Left ventricle myocardium inferior (tissue), 1 donor: ENCODE measurements at regions not wholly inside any gene's neighbourhood (a gene's known extent, or its start where the extent isn't known, plus 50 kb on each side); places are given as distances from the start of the nearest gene placed in this dataset.

Experiments used
- DNase-seq: peaks from one replicate; pipeline ENCODE4 v3.0.0-alpha.2; 2020
- H3K27ac ChIP-seq: fragments of 200-600 bp; replicated peaks from 2 replicates; pipeline ENCODE4 v1.8.0; 2021
- H3K27me3 ChIP-seq: fragments of 200-600 bp; 2 replicates; pipeline ENCODE4 v1.8.0; 2021; ENCODE audit warnings: low read depth
- H3K36me3 ChIP-seq: fragments of 200-600 bp; 2 replicates; pipeline ENCODE4 v1.8.0; 2021
- H3K4me1 ChIP-seq: fragments of 200-600 bp; 2 replicates; pipeline ENCODE4 v1.8.0; 2021
- H3K4me3 ChIP-seq: fragments of 200-600 bp; 2 replicates; pipeline ENCODE4 v1.8.0; 2021; ENCODE audit warnings: mild to moderate bottlenecking, moderate library complexity
- H3K9me3 ChIP-seq: fragments of 200-600 bp; replicated peaks from 2 replicates; pipeline ENCODE4 v1.8.0; 2021
- intact Hi-C: fragments of 100-400 bp; cut with micrococcal nuclease; formaldehyde crosslinking; loops from one replicate; pipeline ENCODE4 v1.11.0; 2022
- TF ChIP-seq, protein P1 (sequence below): fragments of 200-600 bp; IDR thresholded peaks from 2 replicates; pipeline ENCODE4 v1.8.0; 2021; ENCODE audit warnings: antibody characterized with exemption, mild to moderate bottlenecking, borderline replicate concordance
- donor health status: DM: no; HTN: yes; CAD: no; lungs with severe emphysema.

DNA sequence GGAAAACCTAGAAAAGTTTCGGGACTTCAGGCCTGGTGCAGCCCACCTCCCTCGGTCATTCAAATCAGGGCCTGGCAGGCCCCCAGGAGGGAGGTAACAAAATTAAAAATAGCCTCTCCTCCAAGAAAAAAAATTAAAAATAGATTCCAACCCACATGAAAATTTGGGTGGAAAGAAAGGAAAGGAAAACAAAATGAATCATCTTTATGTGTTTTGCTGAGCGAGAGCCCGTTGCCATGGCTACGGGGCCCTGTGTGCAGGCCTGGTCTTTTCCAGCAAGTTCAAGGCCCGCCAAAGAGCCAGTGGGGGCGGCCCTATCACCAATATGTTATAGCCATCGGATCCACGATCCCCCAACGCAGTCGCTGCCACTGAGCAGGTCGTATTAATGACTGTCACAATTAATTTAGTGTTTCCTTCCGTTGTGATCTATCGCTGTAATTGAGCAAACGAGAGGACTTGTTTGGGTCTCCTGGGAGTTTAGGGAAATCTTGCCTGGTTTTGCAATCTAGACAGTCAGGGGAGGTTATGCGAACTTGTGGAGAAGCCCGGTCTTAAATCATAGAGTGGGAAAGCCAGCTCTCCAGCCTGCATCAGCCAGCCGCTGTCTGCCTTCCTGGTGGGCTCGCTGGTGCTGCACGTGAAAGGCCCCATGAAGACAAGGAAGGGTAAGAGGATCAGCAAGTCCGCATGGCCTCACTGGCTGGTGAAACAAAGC lies 452.4 kb downstream of the BCOR start:
- Histone ChIP-seq H3K27me3 (no peaks in the 10 kb centered on the region), H3K36me3 (no peaks in the 10 kb centered on the region), H3K9me3 (no peaks in the 10 kb centered on the region), H3K4me3 (no peak overlapping the region), H3K4me1 (peaks cover 4% of the 10 kb centered on the region), H3K27ac (peak overlapping the region; percentile 61)
- intact Hi-C loops: no loop called here
- DNase-seq: peak; percentile 64
- TF ChIP-seq, protein P1, sequence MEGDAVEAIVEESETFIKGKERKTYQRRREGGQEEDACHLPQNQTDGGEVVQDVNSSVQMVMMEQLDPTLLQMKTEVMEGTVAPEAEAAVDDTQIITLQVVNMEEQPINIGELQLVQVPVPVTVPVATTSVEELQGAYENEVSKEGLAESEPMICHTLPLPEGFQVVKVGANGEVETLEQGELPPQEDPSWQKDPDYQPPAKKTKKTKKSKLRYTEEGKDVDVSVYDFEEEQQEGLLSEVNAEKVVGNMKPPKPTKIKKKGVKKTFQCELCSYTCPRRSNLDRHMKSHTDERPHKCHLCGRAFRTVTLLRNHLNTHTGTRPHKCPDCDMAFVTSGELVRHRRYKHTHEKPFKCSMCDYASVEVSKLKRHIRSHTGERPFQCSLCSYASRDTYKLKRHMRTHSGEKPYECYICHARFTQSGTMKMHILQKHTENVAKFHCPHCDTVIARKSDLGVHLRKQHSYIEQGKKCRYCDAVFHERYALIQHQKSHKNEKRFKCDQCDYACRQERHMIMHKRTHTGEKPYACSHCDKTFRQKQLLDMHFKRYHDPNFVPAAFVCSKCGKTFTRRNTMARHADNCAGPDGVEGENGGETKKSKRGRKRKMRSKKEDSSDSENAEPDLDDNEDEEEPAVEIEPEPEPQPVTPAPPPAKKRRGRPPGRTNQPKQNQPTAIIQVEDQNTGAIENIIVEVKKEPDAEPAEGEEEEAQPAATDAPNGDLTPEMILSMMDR: no peak

DNA sequence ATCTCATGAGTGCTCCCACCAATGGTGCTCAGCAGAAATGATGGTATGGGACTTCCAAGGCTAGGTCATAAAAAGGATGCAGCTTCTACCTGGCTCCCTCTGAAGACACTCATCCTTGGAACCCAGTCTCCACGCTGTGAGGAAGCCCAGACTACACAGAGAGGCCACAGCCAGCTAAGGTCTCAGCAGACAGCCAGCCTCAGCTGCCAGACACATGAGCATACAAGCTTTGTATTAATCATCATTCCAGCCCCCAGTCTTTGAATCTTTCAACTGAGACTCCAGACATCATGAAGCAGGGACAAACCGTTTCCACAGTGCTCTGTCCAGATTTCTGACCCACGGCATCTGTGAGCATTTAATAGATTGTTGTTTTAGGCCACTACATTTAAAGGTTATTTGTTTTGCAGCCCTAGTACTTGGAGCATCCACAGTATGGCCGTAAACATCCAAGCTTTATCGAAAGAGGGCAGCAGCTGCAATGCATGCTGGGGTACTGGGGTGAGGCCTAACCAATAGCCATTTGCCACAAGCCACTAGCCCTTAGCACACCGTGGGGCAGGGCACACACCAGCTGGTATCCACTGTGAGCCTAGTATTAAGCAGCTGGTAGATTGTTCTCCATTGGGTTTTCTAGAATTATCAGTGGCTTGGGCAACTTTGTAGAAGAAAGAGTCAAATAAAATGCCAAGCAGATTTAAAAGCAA lies 449.1 kb downstream of the BCOR start:
- no peak for DNase-seq
- Histone ChIP-seq H3K4me1 (no peaks in the 10 kb centered on the region), H3K4me3 (no peak overlapping the region), H3K27me3 (no peaks in the 10 kb centered on the region), H3K27ac (no peak overlapping the region), H3K36me3 (no peaks in the 10 kb centered on the region), H3K9me3 (no peaks in the 10 kb centered on the region)
- intact Hi-C loops: no loop called here
- TF ChIP-seq, protein P1: no peak

DNA sequence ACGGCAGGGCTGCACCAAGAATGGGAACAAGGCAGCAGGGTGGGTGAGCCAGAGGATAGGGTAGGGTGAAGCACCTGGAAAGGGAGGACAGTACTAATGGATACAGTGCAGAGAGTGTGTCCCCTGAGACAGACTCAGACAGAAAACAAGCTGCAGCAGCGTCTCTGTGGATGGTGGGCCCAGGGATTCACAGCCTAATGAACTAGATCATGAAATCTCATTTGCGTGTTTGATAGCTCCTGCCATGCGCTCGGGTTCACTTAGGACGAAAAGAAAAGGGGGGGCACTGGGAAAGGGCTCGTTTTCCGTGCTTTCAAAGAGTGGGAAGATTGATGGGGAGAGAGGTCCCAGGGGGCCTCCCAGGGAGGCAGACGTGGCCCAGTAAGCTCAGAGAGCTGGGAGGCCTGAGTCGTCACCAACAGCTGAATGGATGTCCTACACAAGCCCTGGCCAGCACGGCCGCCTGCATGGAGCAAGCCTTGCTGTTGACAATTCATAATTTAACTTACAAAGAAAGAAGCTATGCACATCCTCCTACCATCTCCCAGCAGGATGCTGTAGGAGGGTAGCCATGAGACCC lies 446.9 kb downstream of the BCOR start:
- no peaks in the 10 kb centered on the region for H3K36me3 ChIP-seq
- H3K27ac ChIP-seq: no peak overlapping the region
- H3K9me3 ChIP-seq: no peaks in the 10 kb centered on the region
- no peak overlapping the region for H3K4me3 ChIP-seq
- no peaks in the 10 kb centered on the region for H3K4me1 ChIP-seq
- intact Hi-C loops: no loop called here
- TF ChIP-seq, protein P1: no peak
- no peaks in the 10 kb centered on the region for H3K27me3 ChIP-seq
- no peak for DNase-seq

DNA sequence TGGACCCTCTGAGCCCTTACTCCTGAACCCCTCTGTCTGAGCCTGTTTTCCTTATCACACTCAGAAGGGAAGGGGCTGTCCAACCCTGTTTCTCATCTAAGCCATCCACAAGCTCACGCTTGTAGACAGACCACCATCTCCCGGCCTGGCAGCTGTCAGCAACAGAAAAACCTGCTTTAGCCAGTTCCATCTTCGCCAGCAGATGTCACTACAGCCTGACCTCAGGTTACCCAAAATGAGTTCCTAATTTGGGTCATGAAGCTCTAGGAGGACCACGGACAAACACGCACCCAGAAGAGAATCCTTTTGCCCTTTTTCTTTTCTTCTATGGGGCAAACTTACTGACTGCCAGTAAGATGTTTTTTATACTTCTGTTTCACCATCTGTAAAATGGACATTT lies 445.4 kb downstream of the BCOR start:
- TF ChIP-seq, protein P1: peak; percentile 63
- Histone ChIP-seq H3K27ac (no peak overlapping the region), H3K4me3 (no peak overlapping the region), H3K36me3 (no peaks in the 10 kb centered on the region), H3K27me3 (no peaks in the 10 kb centered on the region), H3K4me1 (no peaks in the 10 kb centered on the region), H3K9me3 (no peaks in the 10 kb centered on the region)
- intact Hi-C loops: no loop called here
- no peak for DNase-seq

DNA sequence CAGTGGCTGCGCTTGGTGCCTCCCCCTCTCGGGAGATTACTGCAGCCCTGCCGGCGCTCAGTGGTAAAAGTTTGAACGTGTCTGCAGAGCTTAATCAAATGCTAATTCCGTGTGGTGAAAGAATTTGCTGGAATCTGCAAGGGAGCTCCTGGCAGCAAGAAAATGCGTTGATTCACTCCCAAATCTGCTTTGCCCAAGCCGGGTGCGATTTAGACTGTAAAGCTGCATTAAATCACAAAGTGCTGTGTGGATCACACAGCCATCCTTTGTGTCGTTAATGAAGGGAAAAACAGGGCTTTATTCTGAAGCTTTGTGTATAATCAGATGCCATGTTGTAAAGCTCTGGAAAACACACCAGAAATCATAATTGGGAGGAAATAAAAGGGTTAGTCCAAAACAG lies 444.1 kb downstream of the BCOR start:
- Histone ChIP-seq H3K9me3 (no peaks in the 10 kb centered on the region), H3K36me3 (no peaks in the 10 kb centered on the region), H3K4me3 (no peak overlapping the region), H3K4me1 (no peaks in the 10 kb centered on the region), H3K27ac (no peak overlapping the region), H3K27me3 (no peaks in the 10 kb centered on the region)
- no peak for DNase-seq
- intact Hi-C loops: no loop called here
- TF ChIP-seq, protein P1: no peak
